ENCODE measurements at regions not wholly inside any gene's neighbourhood (a gene's known extent, or its start where the extent isn't known, plus 50 kb on each side); places are given as distances from the start of the nearest gene placed in this dataset.

GRCh38 chr2:217448860-217449259, 553.9 kb downstream of the TNS1 start:
- DNase-seq = no peak
- TF ChIP-seq GATA1 (IDR thresholded peaks at IDR 0.05; ENCODE audit: low read depth, low read length) = no peak
- no peak for TF ChIP-seq POLR2A (IDR thresholded peaks at IDR 0.05; ENCODE audit: low read length)

- no peak for DNase-seq
- TF ChIP-seq POLR2A (IDR thresholded peaks at IDR 0.05; ENCODE audit: low read length) (no peak), GATA1 (IDR thresholded peaks at IDR 0.05; ENCODE audit: low read depth, low read length) (no peak)
These were observed 557.1 kb downstream of the TNS1 start for GRCh38 chr2:217445723-217446122.

- no peak for DNase-seq
These were observed 557.9 kb downstream of the TNS1 start for GRCh38 chr2:217444932-217445331.

GRCh38 chr2:217444509-217444908, 558.3 kb downstream of the TNS1 start:
- no peak for TF ChIP-seq POLR2A (IDR thresholded peaks at IDR 0.05; ENCODE audit: low read length)
- TF ChIP-seq GATA1 (IDR thresholded peaks at IDR 0.05; ENCODE audit: low read depth, low read length) = no peak
- DNase-seq = no peak

More at GRCh38 chr2:217444932-217445331, 557.9 kb downstream of the TNS1 start:
- TF ChIP-seq GATA1 (IDR thresholded peaks at IDR 0.05; ENCODE audit: low read depth, low read length) (no peak), POLR2A (IDR thresholded peaks at IDR 0.05; ENCODE audit: low read length) (no peak)

GRCh38 chr2:217443601-217444000, 559.2 kb downstream of the TNS1 start:
- no peak for DNase-seq
- TF ChIP-seq GATA1 (IDR thresholded peaks at IDR 0.05; ENCODE audit: low read depth, low read length) (no peak), POLR2A (IDR thresholded peaks at IDR 0.05; ENCODE audit: low read length) (no peak)

- DNase-seq = no peak
- no peak for TF ChIP-seq POLR2A (IDR thresholded peaks at IDR 0.05; ENCODE audit: low read length)
- TF ChIP-seq GATA1 (IDR thresholded peaks at IDR 0.05; ENCODE audit: low read depth, low read length) = no peak
These were observed 562.8 kb downstream of the TNS1 start for GRCh38 chr2:217440000-217440399.

- DNase-seq = no peak
- TF ChIP-seq GATA1 (IDR thresholded peaks at IDR 0.05; ENCODE audit: low read depth, low read length) (no peak), POLR2A (IDR thresholded peaks at IDR 0.05; ENCODE audit: low read length) (no peak)
These were observed 564.0 kb downstream of the TNS1 start for GRCh38 chr2:217438821-217439220.

- no peak for TF ChIP-seq GATA1 (IDR thresholded peaks at IDR 0.05; ENCODE audit: low read depth, low read length)
- no peak for TF ChIP-seq POLR2A (IDR thresholded peaks at IDR 0.05; ENCODE audit: low read length)
These were observed 564.7 kb downstream of the TNS1 start for GRCh38 chr2:217438136-217438535.

GRCh38 chr2:217437290-217437870, 565.4 kb downstream of the TNS1 start:
- TF ChIP-seq POLR2A (IDR thresholded peaks at IDR 0.05; ENCODE audit: low read length) (no peak), GATA1 (IDR thresholded peaks at IDR 0.05; ENCODE audit: low read depth, low read length) (no peak)
- DNase-seq = no peak

More at GRCh38 chr2:217438136-217438535, 564.7 kb downstream of the TNS1 start:
- no peak for DNase-seq

- no peak for DNase-seq
- no peak for TF ChIP-seq GATA1 (IDR thresholded peaks at IDR 0.05; ENCODE audit: low read depth, low read length)
- no peak for TF ChIP-seq POLR2A (IDR thresholded peaks at IDR 0.05; ENCODE audit: low read length)
These were observed 566.4 kb downstream of the TNS1 start for GRCh38 chr2:217436386-217436785.

GRCh38 chr2:217434180-217434975, 568.4 kb downstream of the TNS1 start:
- peak; percentile 31 to 56 for DNase-seq
- no peak for TF ChIP-seq GATA1 (IDR thresholded peaks at IDR 0.05; ENCODE audit: low read depth, low read length)

- TF ChIP-seq GATA1 (IDR thresholded peaks at IDR 0.05; ENCODE audit: low read depth, low read length) = no peak
- DNase-seq = no peak
These were observed 569.3 kb downstream of the TNS1 start for GRCh38 chr2:217433522-217433921.

GRCh38 chr2:217431577-217432269, 571.1 kb downstream of the TNS1 start:
- no peak for TF ChIP-seq GATA1 (IDR thresholded peaks at IDR 0.05; ENCODE audit: low read depth, low read length)
- no peak for TF ChIP-seq POLR2A (IDR thresholded peaks at IDR 0.05; ENCODE audit: low read length)
- DNase-seq = peak in 1 of 2 experiments; percentile 9

- DNase-seq = peak in 1 of 2 experiments; percentile 14
- TF ChIP-seq GATA1 (IDR thresholded peaks at IDR 0.05; ENCODE audit: low read depth, low read length) = no peak
These were observed 571.2 kb upstream of the TNP1 start for GRCh38 chr2:217430916-217431576.
